CD14-positive monocyte (primary cell): ENCODE measurements at regions not wholly inside any gene's neighbourhood (a gene's known extent, or its start where the extent isn't known, plus 50 kb on each side); places are given as distances from the start of the nearest gene placed in this dataset.

Experiments used
- DNase-seq, 3 donors: peaks; one replicate each; pipeline ENCODE4 v3.0.0-alpha.2; 2011 to 2022
- H2AFZ ChIP-seq: 2 replicates; pipeline ENCODE4 v1.6.0; 2012; ENCODE audit warnings: mild to moderate bottlenecking, low read depth, low read length, inconsistent platforms; ENCODE audit not compliant: insufficient read depth, poor library complexity, severe bottlenecking
- H3K27ac ChIP-seq, 2 donors: 1 replicate in 1 of 2; 2 replicates in 1 of 2; pipeline ENCODE4 v1.5.1; 2012 to 2013; ENCODE audit warnings: low read length in 2 of 2, control low read depth in 1 of 2, inconsistent platforms in 1 of 2, low read depth in 1 of 2, mild to moderate bottlenecking in 1 of 2
- H3K27me3 ChIP-seq, 2 donors: one replicate each; pipeline versions ENCODE4 v1.6.0 to v1.6.1; 2011 to 2013; ENCODE audit warnings: low read length in 2 of 2; ENCODE audit not compliant: control insufficient read depth in 2 of 2, insufficient read depth in 2 of 2
- H3K36me3 ChIP-seq, 2 donors: replicated peaks in 1 of 2; 1 replicate in 1 of 2; 2 replicates in 1 of 2; pipeline versions ENCODE4 v1.5.1 to v1.6.1; 2012 to 2013; ENCODE audit warnings: low read length in 2 of 2, control low read depth in 1 of 2, inconsistent platforms in 1 of 2, mild to moderate bottlenecking in 1 of 2; ENCODE audit not compliant: insufficient read depth in 2 of 2, control insufficient read depth in 1 of 2
- H3K4me1 ChIP-seq, 2 donors: 1 replicate in 1 of 2; 2 replicates in 1 of 2; pipeline versions ENCODE4 v1.5.1 to v1.6.1; 2012 to 2013; ENCODE audit warnings: low read length in 2 of 2, control low read depth in 1 of 2, inconsistent platforms in 1 of 2, mild to moderate bottlenecking in 1 of 2, moderate library complexity in 1 of 2; ENCODE audit not compliant: insufficient read depth in 2 of 2, control insufficient read depth in 1 of 2
- H3K4me2 ChIP-seq: replicated peaks from 2 replicates; pipeline ENCODE3; 2012; ENCODE audit warnings: low read length, moderate library complexity, mild to moderate bottlenecking; ENCODE audit not compliant: poor library complexity, severe bottlenecking; ENCODE audit errors: extremely low read depth
- H3K4me3 ChIP-seq, 3 experiments: fragments of 200-600 bp in 1 of 3; sonication (generic) in 1 of 3; replicated peaks in 1 of 3; 1 replicate in 2 of 3; 2 replicates in 1 of 3; pipeline ENCODE4 v1.5.1; 2011 to 2013; ENCODE audit warnings: low read length in 3 of 3, mild to moderate bottlenecking in 3 of 3, control low read depth in 2 of 3, low read depth in 2 of 3, inconsistent platforms in 1 of 3, moderate library complexity in 1 of 3
- H3K79me2 ChIP-seq: 2 replicates; pipeline ENCODE4 v1.6.0; 2012; ENCODE audit warnings: mild to moderate bottlenecking, control low read depth, inconsistent platforms, low read length, moderate library complexity; ENCODE audit not compliant: insufficient read depth
- H3K9ac ChIP-seq: 2 replicates; pipeline ENCODE4 v1.6.0; 2017; ENCODE audit warnings: low read length, mild to moderate bottlenecking; ENCODE audit not compliant: insufficient read depth, poor library complexity, severe bottlenecking
- H3K9me3 ChIP-seq, 2 donors: replicated peaks in 1 of 2; 1 replicate in 1 of 2; 2 replicates in 1 of 2; pipeline versions ENCODE4 v1.5.1 to v1.6.1; 2012 to 2013; ENCODE audit warnings: low read length in 2 of 2, control low read depth in 1 of 2; ENCODE audit not compliant: control insufficient read depth in 1 of 2, insufficient read depth in 1 of 2
- H4K20me1 ChIP-seq: 2 replicates; pipeline ENCODE4 v1.6.0; 2012; ENCODE audit warnings: mild to moderate bottlenecking, low read length, control low read depth, moderate library complexity; ENCODE audit not compliant: insufficient read depth
- H3K27ac Mint-ChIP-seq, 7 donors: one replicate each; pipeline ENCODE4 v1.8.0; 2020; ENCODE audit warnings: mild to moderate bottlenecking in 7 of 7, mixed read lengths in 7 of 7, moderate library complexity in 6 of 7, inconsistent platforms in 2 of 7
- H3K27me3 Mint-ChIP-seq, 3 donors: one replicate each; pipeline ENCODE4 v1.8.0; 2021 to 2022; ENCODE audit warnings: low read depth in 3 of 3, mild to moderate bottlenecking in 3 of 3, mixed read lengths in 3 of 3, moderate library complexity in 3 of 3, inconsistent platforms in 1 of 3
- H3K36me3 Mint-ChIP-seq, 2 donors: one replicate each; pipeline ENCODE4 v1.8.0; 2020; ENCODE audit warnings: mixed read lengths in 2 of 2, inconsistent platforms in 1 of 2, mild to moderate bottlenecking in 1 of 2
- H3K4me1 Mint-ChIP-seq: one replicate; pipeline ENCODE4 v1.8.0; 2020; ENCODE audit warnings: mild to moderate bottlenecking, mixed read lengths
- H3K4me3 Mint-ChIP-seq, 2 donors: one replicate each; pipeline ENCODE4 v1.8.0; 2020; ENCODE audit warnings: mild to moderate bottlenecking in 2 of 2, mixed read lengths in 2 of 2, moderate library complexity in 1 of 2
- H3K9me3 Mint-ChIP-seq, 7 donors: one replicate each; pipeline ENCODE4 v1.8.0; 2020 to 2022; ENCODE audit warnings: mixed read lengths in 7 of 7, mild to moderate bottlenecking in 6 of 7, moderate library complexity in 6 of 7, inconsistent platforms in 2 of 7
- WGBS: methylation state at CpG from one replicate; pipeline ENCODE4 v1.1.5; 2013; ENCODE audit warnings: missing lambda C conversion rate; ENCODE audit not compliant: insufficient coverage; 5-methylcytosine and 5-hydroxymethylcytosine counted together
- intact Hi-C, 2 donors: fragments of 100-400 bp; cut with micrococcal nuclease; formaldehyde crosslinking; loops; one replicate each; pipeline versions ENCODE4 v1.15.0 to v1.15.1; 2023
- TF ChIP-seq, protein P1 (sequence below): fragments of 200-600 bp; IDR thresholded peaks from one replicate; pipeline ENCODE4 v1.8.0; 2022; ENCODE audit warnings: antibody characterized with exemption, mild to moderate bottlenecking

DNA sequence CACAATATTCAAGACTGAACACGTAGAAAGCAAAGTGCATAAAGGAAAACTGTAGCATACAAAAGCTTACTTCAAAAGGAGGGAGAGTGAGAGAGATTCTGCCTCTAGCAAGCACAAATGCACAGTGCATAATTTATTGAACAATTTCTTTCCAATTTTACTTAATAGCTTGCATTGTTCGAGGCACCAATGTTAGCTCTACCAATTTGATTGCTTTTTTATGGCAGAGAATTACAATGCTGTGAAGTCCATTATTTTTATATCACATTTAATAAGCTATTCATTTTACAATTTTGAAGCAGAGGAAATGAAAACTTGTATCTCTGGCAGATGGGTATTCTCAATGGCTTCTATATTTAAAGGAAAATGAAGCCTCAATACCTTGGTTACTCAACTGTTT is 331.7 kb downstream of the GPM6A start:
- no peaks in the 10 kb centered on the region for H3K36me3 ChIP-seq
- H2AFZ ChIP-seq: no peak overlapping the region
- no peak overlapping the region for H3K27ac ChIP-seq
- H3K27ac Mint-ChIP-seq: no peak overlapping the region
- H3K4me3 ChIP-seq: no peak overlapping the region
- H3K4me2 ChIP-seq: no peak overlapping the region
- H3K9ac ChIP-seq: no peak overlapping the region
- H4K20me1 ChIP-seq: no peaks in the 10 kb centered on the region
- no CpG with 5 or more reads among the region's 2 CpGs for WGBS
- H3K27me3 ChIP-seq: no peaks in the 10 kb centered on the region
- H3K79me2 ChIP-seq: no peaks in the 10 kb centered on the region
- intact Hi-C loops: no loop called here
- H3K4me1 ChIP-seq: no peaks in the 10 kb centered on the region
- peaks cover 0 to 8% (median 2%) of the 10 kb centered on the region in 7 donors for H3K9me3 Mint-ChIP-seq
- no peaks in the 10 kb centered on the region for H3K4me1 Mint-ChIP-seq
- H3K36me3 Mint-ChIP-seq: no peaks in the 10 kb centered on the region
- DNase-seq: no peak
- no peak overlapping the region for H3K4me3 Mint-ChIP-seq
- H3K9me3 ChIP-seq: peaks cover 0 to 7% of the 10 kb centered on the region in 2 donors
- TF ChIP-seq, protein P1, sequence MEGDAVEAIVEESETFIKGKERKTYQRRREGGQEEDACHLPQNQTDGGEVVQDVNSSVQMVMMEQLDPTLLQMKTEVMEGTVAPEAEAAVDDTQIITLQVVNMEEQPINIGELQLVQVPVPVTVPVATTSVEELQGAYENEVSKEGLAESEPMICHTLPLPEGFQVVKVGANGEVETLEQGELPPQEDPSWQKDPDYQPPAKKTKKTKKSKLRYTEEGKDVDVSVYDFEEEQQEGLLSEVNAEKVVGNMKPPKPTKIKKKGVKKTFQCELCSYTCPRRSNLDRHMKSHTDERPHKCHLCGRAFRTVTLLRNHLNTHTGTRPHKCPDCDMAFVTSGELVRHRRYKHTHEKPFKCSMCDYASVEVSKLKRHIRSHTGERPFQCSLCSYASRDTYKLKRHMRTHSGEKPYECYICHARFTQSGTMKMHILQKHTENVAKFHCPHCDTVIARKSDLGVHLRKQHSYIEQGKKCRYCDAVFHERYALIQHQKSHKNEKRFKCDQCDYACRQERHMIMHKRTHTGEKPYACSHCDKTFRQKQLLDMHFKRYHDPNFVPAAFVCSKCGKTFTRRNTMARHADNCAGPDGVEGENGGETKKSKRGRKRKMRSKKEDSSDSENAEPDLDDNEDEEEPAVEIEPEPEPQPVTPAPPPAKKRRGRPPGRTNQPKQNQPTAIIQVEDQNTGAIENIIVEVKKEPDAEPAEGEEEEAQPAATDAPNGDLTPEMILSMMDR: no peak
- no peaks in the 10 kb centered on the region for H3K27me3 Mint-ChIP-seq

DNA sequence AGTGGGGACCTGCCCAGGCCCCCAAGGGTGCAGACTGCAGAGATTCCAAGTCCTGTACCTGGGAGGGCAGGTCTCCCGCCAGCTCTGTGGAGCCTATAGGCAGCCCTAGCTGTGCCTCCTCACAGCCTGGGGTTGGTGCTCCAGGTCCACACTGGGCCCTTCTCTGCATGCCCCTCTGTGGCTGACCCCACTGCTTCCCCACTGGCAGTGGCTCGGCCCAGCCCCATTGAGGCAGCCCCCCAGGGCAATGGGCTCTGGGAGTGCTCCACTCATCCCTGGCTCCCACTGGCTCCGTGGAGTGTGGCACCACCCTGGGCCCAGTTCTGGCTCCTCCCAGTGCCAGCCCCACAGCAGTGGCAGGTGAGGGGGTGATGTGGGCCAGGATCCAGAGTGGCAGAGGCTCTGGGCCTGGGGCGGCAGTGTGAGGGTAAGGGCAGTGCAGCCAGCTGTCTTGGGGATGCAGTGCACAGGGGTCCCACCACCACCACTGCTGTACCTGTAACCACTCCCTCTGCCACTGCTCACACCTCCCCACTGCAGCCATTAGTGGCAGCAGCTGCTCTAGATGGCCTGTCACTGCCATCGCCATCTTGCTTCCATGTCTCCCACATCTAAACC is 312.2 kb downstream of the GPM6A start:
- Histone ChIP-seq H3K4me2 (no peak overlapping the region), H3K9ac (no peak overlapping the region), H3K4me3 (no peak overlapping the region), H2AFZ (no peak overlapping the region), H3K9me3 (peaks cover 16 to 29% of the 10 kb centered on the region in 2 donors), H3K4me1 (no peaks in the 10 kb centered on the region), H3K27me3 (no peaks in the 10 kb centered on the region), H3K27ac (no peak overlapping the region), H3K36me3 (no peaks in the 10 kb centered on the region), H3K79me2 (no peaks in the 10 kb centered on the region), H4K20me1 (no peaks in the 10 kb centered on the region)
- WGBS: 93% methylated on average over 4 of the region's 5 CpGs
- no peak for DNase-seq
- no peak overlapping the region for H3K27ac Mint-ChIP-seq
- TF ChIP-seq, protein P1: no peak
- no peaks in the 10 kb centered on the region for H3K4me1 Mint-ChIP-seq
- no peaks in the 10 kb centered on the region for H3K36me3 Mint-ChIP-seq
- H3K27me3 Mint-ChIP-seq: peaks cover 0 to 2% (median 0%) of the 10 kb centered on the region in 3 donors
- intact Hi-C loops: no loop called here
- H3K4me3 Mint-ChIP-seq: no peak overlapping the region
- H3K9me3 Mint-ChIP-seq: peaks cover 4 to 25% (median 11%) of the 10 kb centered on the region in 7 donors
